CD4-positive, alpha-beta T cell (primary cell): ENCODE measurements at regions not wholly inside any gene's neighbourhood (a gene's known extent, or its start where the extent isn't known, plus 50 kb on each side); places are given as distances from the start of the nearest gene placed in this dataset.

ENCODE experiments used
- ATAC-seq: fragments of 200-7000 bp; cut with Tn5 transposase; one replicate; pipeline ENCODE4 v1.10.0; 2022; ENCODE audit warnings: mild to moderate bottlenecking; ENCODE audit not compliant: poor library complexity
- CTCF ChIA-PET: fragments of 350-600 bp; sonication (Branson Sonifier 250); formaldehyde crosslinking; loops from one replicate; lab custom pipeline; 2021; ENCODE audit warnings: antibody characterized with exemption, inconsistent platforms; lab: Charles Lee
- POLR2A ChIA-PET: fragments of 350-600 bp; sonication (Branson Sonifier 250); formaldehyde crosslinking; loops from one replicate; lab custom pipeline; 2021; ENCODE audit warnings: antibody characterized with exemption, inconsistent platforms; lab: Charles Lee
- DNase-seq, 14 experiments: peaks; one replicate each; pipeline ENCODE4 v3.0.0-alpha.2; 2013 to 2020; ENCODE audit warnings: mixed read lengths in 2 of 14
- H3K27ac ChIP-seq, 2 donors: one replicate each; pipeline versions ENCODE4 v1.5.1 to v1.7.0; 2013; ENCODE audit warnings: low read length in 2 of 2, low read depth in 1 of 2, mild to moderate bottlenecking in 1 of 2
- H3K27me3 ChIP-seq, 2 experiments: 1 replicate in 1 of 2; 2 replicates in 1 of 2; pipeline versions ENCODE4 v1.6.1 to v1.7.0; 2013; ENCODE audit warnings: low read length in 2 of 2, control low read depth in 1 of 2, mild to moderate bottlenecking in 1 of 2, moderate library complexity in 1 of 2; ENCODE audit not compliant: insufficient read depth in 2 of 2, control insufficient read depth in 1 of 2
- H3K36me3 ChIP-seq: one replicate; pipeline ENCODE4 v1.6.1; 2013; ENCODE audit warnings: low read length, control low read depth; ENCODE audit not compliant: insufficient read depth
- H3K4me1 ChIP-seq: one replicate; pipeline ENCODE4 v1.6.1; 2013; ENCODE audit warnings: low read length, control low read depth; ENCODE audit not compliant: insufficient read depth
- H3K4me3 ChIP-seq: one replicate; pipeline ENCODE4 v1.5.1; 2013; ENCODE audit warnings: mild to moderate bottlenecking, low read length, moderate library complexity
- H3K9me3 ChIP-seq, 2 experiments: 1 replicate in 1 of 2; 2 replicates in 1 of 2; pipeline versions ENCODE4 v1.6.1 to v1.7.0; 2013; ENCODE audit warnings: low read length in 2 of 2, mild to moderate bottlenecking in 2 of 2, control low read depth in 1 of 2, moderate library complexity in 1 of 2; ENCODE audit not compliant: control insufficient read depth in 1 of 2, insufficient read depth in 1 of 2
- H3K27ac Mint-ChIP-seq: one replicate; pipeline ENCODE4 v1.8.0; 2020; ENCODE audit warnings: mixed read lengths
- H3K27me3 Mint-ChIP-seq: one replicate; pipeline ENCODE4 v1.8.0; 2021; ENCODE audit warnings: mixed read lengths
- H3K36me3 Mint-ChIP-seq: one replicate; pipeline ENCODE4 v1.8.0; 2021; ENCODE audit warnings: low read depth, mixed read lengths
- H3K4me1 Mint-ChIP-seq: one replicate; pipeline ENCODE4 v1.8.0; 2021; ENCODE audit warnings: low read depth, mixed read lengths
- H3K4me3 Mint-ChIP-seq: one replicate; pipeline ENCODE4 v1.8.0; 2020; ENCODE audit warnings: mild to moderate bottlenecking, mixed read lengths
- H3K9me3 Mint-ChIP-seq: one replicate; pipeline ENCODE4 v1.8.0; 2020; ENCODE audit warnings: mixed read lengths
- CTCF ChIP-seq: fragments of 200-600 bp; IDR thresholded peaks from one replicate; pipeline ENCODE4 v1.8.0; 2022; ENCODE audit warnings: antibody characterized with exemption, mild to moderate bottlenecking
- intact Hi-C, 2 experiments: fragments of 100-400 bp; cut with DNase I in 1 of 2; cut with micrococcal nuclease in 1 of 2; formaldehyde crosslinking; loops; one replicate each; pipeline versions ENCODE4 v1.15.1 to v1.9.0; 2023 to 2025; cut with DNase I, micrococcal nuclease

GRCh38 chrX:13901354-13901753 lies 84.5 kb upstream of the GPM6B start:
- Mint-ChIP-seq H3K4me3 (no peak overlapping the region), H3K27me3 (no peaks in the 10 kb centered on the region), H3K9me3 (no peaks in the 10 kb centered on the region), H3K27ac (no peak overlapping the region), H3K4me1 (no peaks in the 10 kb centered on the region), H3K36me3 (no peaks in the 10 kb centered on the region)
- DNase-seq: no peak
- no peaks in the 10 kb centered on the region for H3K27me3 ChIP-seq
- no peak overlapping the region for H3K4me3 ChIP-seq
- no peaks in the 10 kb centered on the region for H3K36me3 ChIP-seq
- TF ChIP-seq CTCF: no peak
- H3K27ac ChIP-seq: no peak overlapping the region
- ATAC-seq: no peak
- no peaks in the 10 kb centered on the region for H3K4me1 ChIP-seq
- intact Hi-C loops: no loop called here
- ChIA-PET POLR2A (no interaction called here), CTCF (no interaction called here)
- no peaks in the 10 kb centered on the region for H3K9me3 ChIP-seq

- no peak for TF ChIP-seq CTCF
- Histone ChIP-seq H3K27ac (no peak overlapping the region), H3K36me3 (no peaks in the 10 kb centered on the region), H3K4me1 (no peaks in the 10 kb centered on the region), H3K27me3 (no peaks in the 10 kb centered on the region), H3K9me3 (no peaks in the 10 kb centered on the region), H3K4me3 (no peak overlapping the region)
- Mint-ChIP-seq H3K27me3 (no peaks in the 10 kb centered on the region), H3K4me3 (no peak overlapping the region), H3K27ac (no peak overlapping the region), H3K9me3 (no peaks in the 10 kb centered on the region), H3K36me3 (no peaks in the 10 kb centered on the region), H3K4me1 (no peaks in the 10 kb centered on the region)
- POLR2A ChIA-PET: no interaction called here
- DNase-seq (no peak), ATAC-seq (no peak)
- intact Hi-C loops: no loop called here
- CTCF ChIA-PET: no interaction called here
These were observed 83.5 kb upstream of the GPM6B start for GRCh38 chrX:13900351-13900750.

- no peak for ATAC-seq
- H3K4me3 ChIP-seq: no peak overlapping the region
- H3K27ac Mint-ChIP-seq: no peak overlapping the region
- CTCF ChIA-PET: no interaction called here
- H3K9me3 ChIP-seq: no peaks in the 10 kb centered on the region
- H3K27me3 Mint-ChIP-seq: no peaks in the 10 kb centered on the region
- intact Hi-C loops: no loop called here
- H3K36me3 ChIP-seq: no peaks in the 10 kb centered on the region
- H3K4me3 Mint-ChIP-seq: no peak overlapping the region
- POLR2A ChIA-PET: no interaction called here
- H3K36me3 Mint-ChIP-seq: no peaks in the 10 kb centered on the region
- H3K4me1 ChIP-seq: no peaks in the 10 kb centered on the region
- no peak for DNase-seq
- no peaks in the 10 kb centered on the region for H3K27me3 ChIP-seq
- no peaks in the 10 kb centered on the region for H3K9me3 Mint-ChIP-seq
- H3K27ac ChIP-seq: no peak overlapping the region
- no peaks in the 10 kb centered on the region for H3K4me1 Mint-ChIP-seq
- TF ChIP-seq CTCF: no peak
These were observed 82.7 kb upstream of the GPM6B start for GRCh38 chrX:13899607-13900006.
